GM18873 (cell line): ENCODE measurements at regions not wholly inside any gene's neighbourhood (a gene's known extent, or its start where the extent isn't known, plus 50 kb on each side); places are given as distances from the start of the nearest gene placed in this dataset.

Source experiments
- ATAC-seq: cut with Tn5 transposase; IDR thresholded peaks from one replicate; pipeline ENCODE4 v1.9.1; 2021; ENCODE audit warnings: mild to moderate bottlenecking, moderate library complexity, moderate number of reproducible peaks; ENCODE audit not compliant: unreplicated experiment, low FRiP score

GRCh38 chr18:30929718-30930117, 112.8 kb downstream of the DSC3 start:
- ATAC-seq = no peak

GRCh38 chr18:30929065-30929464, 113.5 kb downstream of the DSC3 start:
- no peak for ATAC-seq

GRCh38 chr18:30927517-30928075, 114.9 kb downstream of the DSC3 start:
- ATAC-seq = no peak

GRCh38 chr18:30927042-30927441, 115.5 kb downstream of the DSC3 start:
- ATAC-seq = no peak

DNA sequence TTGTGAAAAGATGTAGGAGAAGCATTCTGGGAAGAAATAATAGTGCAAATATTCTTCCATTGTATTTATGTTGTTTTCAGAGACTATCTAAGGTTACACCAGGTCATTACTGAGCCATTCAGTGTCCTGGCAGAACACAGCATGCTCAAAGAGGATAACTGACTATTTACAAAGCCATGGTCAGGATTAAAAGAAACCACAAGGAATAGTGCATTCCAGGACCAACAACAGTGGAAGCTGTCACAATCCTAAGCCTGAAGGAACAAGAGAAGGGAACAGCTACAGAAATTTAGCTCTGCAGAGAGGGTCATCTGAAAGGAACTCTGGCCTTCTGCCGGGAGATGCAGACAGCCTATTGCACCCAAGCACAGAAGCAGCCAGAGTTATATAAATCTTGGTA, 116.7 kb downstream of the DSC3 start:
- ATAC-seq = no peak

- no peak for ATAC-seq
Observed at GRCh38 chr18:30920757-30921156, 121.8 kb downstream of the DSC3 start.

DNA sequence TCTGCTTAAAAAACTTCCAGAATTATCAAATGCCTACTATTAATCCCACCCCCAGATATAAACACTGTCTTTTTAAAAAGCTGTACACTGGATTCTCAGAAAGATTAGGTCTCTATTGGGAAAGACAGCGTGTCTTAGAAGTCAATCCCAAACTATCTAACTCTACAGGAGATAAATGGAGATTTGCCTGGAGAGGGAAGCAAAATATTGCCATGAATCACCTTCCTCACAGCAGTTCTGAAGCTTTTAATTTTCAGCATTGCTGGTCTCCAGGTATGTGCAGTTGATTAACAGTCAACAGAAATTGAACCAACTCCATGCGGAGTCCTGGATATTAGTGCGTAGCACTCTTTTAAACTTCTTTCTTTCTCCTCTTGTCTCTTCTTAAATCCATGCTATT, 122.2 kb downstream of the DSC3 start:
- ATAC-seq = no peak

DNA sequence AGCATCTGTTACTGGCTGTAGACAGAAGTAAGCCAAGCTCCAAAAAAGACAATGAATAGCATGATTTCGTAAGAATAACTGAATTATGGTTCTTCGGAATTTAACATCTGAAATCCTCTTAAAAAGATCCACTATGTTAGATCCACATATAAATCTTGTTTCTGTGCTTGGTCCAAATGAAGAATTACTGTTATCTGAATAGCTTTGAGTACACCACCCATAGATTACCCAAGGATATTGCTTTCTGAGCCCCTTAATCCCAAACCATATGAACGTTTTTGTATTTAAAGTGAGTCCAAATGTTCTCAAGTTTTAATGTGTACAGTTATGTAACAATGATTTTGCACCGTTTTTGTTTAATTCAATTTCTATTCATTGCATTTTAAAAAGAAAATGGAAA, 124.9 kb downstream of the DSC3 start:
- no peak for ATAC-seq

DNA sequence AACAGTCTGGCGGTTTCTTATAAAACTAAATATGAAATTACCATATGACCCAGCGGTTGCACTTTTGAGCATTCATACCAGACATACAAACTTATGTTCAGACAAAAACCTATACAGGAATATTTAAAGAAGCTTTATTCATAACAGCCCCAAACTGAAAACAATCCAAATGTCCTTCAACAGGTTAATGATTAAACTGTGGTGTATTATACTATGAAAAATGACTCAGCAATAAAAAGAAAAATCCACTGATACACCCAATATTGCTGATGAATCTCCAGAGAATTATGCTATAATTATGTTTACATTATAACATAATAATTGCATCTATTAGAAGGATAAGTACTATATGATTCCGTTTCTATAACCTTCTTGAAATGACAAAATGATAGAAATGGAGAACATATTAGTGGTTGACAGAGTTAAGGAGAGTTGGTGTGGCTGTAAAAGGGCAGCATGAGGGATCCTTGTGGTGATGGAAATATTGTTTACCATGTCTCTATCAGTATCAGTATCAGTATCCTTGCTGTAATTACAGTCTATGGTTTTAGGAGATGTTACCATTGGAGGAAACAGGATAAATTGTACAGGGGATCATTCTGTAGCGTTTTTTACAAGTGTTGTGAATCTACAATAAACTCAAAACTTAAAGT, 127.1 kb downstream of the DSC3 start:
- no peak for ATAC-seq

- ATAC-seq = no peak
Observed at GRCh38 chr18:30908381-30908780, 134.2 kb downstream of the DSC3 start.

DNA sequence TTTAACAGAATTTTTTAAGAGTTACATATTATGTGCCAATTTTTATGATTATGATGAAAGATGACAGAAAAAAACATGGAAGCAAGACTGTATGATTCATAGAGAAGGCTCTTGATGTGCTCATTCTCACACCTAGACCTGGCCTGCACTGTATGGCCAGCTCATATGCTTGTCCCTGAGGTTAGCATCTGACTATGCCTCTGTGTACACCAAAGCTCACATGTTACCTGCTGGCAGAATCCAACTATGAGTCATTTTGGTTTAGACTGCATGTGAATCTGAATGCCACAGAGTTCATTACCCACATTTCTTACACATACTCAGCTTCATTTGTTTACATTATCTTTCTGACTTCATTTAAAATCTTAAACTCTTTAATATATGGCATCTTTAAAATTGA, 139.0 kb downstream of the DSC3 start:
- ATAC-seq = no peak

- ATAC-seq = no peak
Observed at GRCh38 chr18:30889519-30890301, 152.8 kb downstream of the DSC3 start.

DNA sequence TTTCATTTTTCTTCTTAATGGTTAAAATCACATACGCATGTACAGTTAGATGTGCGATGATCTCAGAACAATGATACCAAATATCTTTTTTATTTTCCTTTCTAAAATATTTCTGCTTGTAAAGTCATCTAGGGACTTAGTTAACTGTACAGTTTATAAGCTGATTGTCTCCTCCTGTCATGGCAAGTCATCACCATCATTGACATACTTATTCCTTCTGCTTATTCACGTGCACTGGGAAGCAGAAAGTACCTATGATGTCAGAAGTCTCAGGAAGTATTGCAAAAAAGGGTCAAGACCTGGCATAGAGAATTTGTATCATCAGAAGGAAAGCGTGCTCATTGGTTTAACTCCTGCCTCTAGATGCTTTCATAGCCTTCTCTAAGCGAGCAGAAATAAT, 154.2 kb downstream of the DSC3 start:
- no peak for ATAC-seq

- ATAC-seq = no peak
Observed at GRCh38 chr18:30886998-30887397, 155.5 kb downstream of the DSC3 start.

DNA sequence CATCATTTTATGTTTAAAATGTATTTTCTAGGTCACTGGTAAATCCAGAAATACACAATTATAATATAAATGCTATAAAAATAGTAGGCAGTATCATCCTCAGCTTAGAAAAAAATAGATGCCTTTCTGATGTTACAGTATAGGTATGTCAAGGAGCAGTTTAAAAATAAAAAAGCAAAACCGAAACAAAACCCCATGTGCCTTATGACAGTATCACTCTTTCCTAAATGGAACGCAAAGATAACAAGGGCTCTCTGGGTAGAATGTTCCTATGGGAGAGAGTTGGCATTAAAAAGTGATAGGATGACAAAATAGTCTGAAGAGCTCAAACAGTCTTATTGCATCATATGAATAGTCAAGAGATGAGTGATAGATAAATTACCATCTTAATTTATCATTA, 172.1 kb downstream of the DSC3 start:
- no peak for ATAC-seq

DNA sequence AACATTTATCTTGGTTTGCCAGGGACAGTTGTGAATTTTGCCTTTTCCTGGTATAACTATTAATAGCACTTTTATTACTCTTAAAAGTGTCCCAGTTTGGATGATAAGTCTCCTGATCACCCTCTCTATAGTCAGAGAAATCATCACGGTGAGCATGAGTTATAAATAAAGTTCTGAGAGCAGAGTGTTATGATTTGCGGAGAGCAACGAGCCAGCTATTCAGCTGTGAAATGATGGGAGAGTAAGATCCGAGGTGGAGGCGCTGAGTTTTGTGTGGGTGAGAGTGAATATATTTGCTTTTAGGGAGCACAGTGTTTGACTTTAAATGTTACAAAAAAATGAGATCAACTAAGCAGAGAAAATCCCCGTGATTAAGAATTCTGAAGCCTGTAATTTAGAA, 179.6 kb downstream of the DSC3 start:
- no peak for ATAC-seq

- no peak for ATAC-seq
Observed at GRCh38 chr18:30860741-30861140, 181.8 kb downstream of the DSC3 start.

DNA sequence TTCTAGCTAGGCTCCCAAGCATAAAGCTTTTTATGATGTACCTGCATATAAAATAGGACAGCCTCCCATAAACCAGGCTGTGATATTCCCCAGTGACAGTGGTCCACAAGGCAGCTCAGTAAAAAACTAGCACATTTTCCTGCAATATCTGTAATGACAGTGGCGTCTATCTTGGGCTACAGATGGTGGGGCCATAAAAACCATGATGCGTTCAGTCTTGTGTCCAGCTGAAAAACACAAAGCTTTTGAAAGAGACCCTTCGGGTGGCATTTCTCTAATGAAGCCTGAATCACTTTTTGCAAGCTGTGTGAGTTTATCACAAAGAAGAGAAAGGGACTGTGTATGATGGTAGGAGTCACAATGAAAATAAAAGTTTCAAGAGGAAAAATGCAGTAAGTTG, 183.5 kb downstream of the DSC3 start:
- ATAC-seq = no peak

- ATAC-seq = no peak
Observed at GRCh38 chr18:30858560-30858959, 184.0 kb downstream of the DSC3 start.

- ATAC-seq = no peak
Observed at GRCh38 chr18:30855762-30856161, 186.8 kb downstream of the DSC3 start.

GRCh38 chr18:30852980-30853379, 189.6 kb downstream of the DSC3 start:
- no peak for ATAC-seq

- ATAC-seq = no peak
Observed at GRCh38 chr18:30852541-30852940, 190.0 kb downstream of the DSC3 start.
